Neuronal stem cell (in vitro differentiated cells): ENCODE measurements at regions not wholly inside any gene's neighbourhood (a gene's known extent, or its start where the extent isn't known, plus 50 kb on each side); places are given as distances from the start of the nearest gene placed in this dataset.
A peak's percentile ranks its signal among the peaks of the same experiment; 100 is the strongest.

Source experiments
- DNase-seq: peaks from one replicate; pipeline ENCODE4 v3.0.0-alpha.2; 2013; ENCODE audit warnings: low spot score
- H2AFZ ChIP-seq: one replicate; pipeline ENCODE4 v1.6.1; 2013; ENCODE audit warnings: mild to moderate bottlenecking, low read length, inconsistent platforms
- H2AK5ac ChIP-seq: 2 replicates; pipeline ENCODE4 v1.6.1; 2013; ENCODE audit warnings: low read depth, mild to moderate bottlenecking, inconsistent platforms, low read length, moderate library complexity, mixed read lengths
- H2BK120ac ChIP-seq: 2 replicates; pipeline ENCODE4 v1.6.1; 2013; ENCODE audit warnings: low read depth, mild to moderate bottlenecking, inconsistent platforms, low read length, moderate library complexity, mixed read lengths
- H2BK12ac ChIP-seq: one replicate; pipeline ENCODE4 v1.6.1; 2013; ENCODE audit warnings: low read length, inconsistent platforms
- H2BK15ac ChIP-seq: 2 replicates; pipeline ENCODE4 v1.6.1; 2013; ENCODE audit warnings: mild to moderate bottlenecking, low read length, inconsistent platforms, mixed read lengths
- H2BK5ac ChIP-seq: one replicate; pipeline ENCODE4 v1.6.1; 2013; ENCODE audit warnings: inconsistent platforms, mild to moderate bottlenecking, low read length, moderate library complexity
- H3K14ac ChIP-seq: one replicate; pipeline ENCODE4 v1.6.1; 2013; ENCODE audit warnings: low read length, inconsistent platforms
- H3K18ac ChIP-seq: 2 replicates; pipeline ENCODE4 v1.6.1; 2013; ENCODE audit warnings: low read length, inconsistent platforms
- H3K23ac ChIP-seq: 2 replicates; pipeline ENCODE4 v1.6.1; 2013; ENCODE audit warnings: low read depth, mild to moderate bottlenecking, mixed read lengths, low read length, inconsistent platforms; ENCODE audit not compliant: poor library complexity
- H3K27ac ChIP-seq: replicated peaks from 3 replicates; pipeline ENCODE4 v1.5.1; 2013; ENCODE audit warnings: low read length, inconsistent platforms
- H3K27me3 ChIP-seq, 3 experiments: 2 replicates each; pipeline ENCODE4 v1.6.1; 2013; ENCODE audit warnings: low read length in 3 of 3, mild to moderate bottlenecking in 2 of 3, inconsistent platforms in 1 of 3, low read depth in 1 of 3, mixed read lengths in 1 of 3, moderate library complexity in 1 of 3; ENCODE audit not compliant: control insufficient read depth in 3 of 3, insufficient read depth in 3 of 3
- H3K36me3 ChIP-seq, 2 donors: replicated peaks in 1 of 2; 2 replicates each; pipeline ENCODE4 v1.6.1; 2013; ENCODE audit warnings: low read length in 2 of 2; ENCODE audit not compliant: control insufficient read depth in 2 of 2, insufficient read depth in 2 of 2
- H3K4ac ChIP-seq: 2 replicates; pipeline ENCODE4 v1.6.1; 2013; ENCODE audit warnings: inconsistent platforms, mild to moderate bottlenecking, low read length, moderate library complexity
- H3K4me1 ChIP-seq, 2 donors: 1 replicate in 1 of 2; 2 replicates in 1 of 2; pipeline ENCODE4 v1.6.1; 2013; ENCODE audit warnings: low read length in 2 of 2, low read depth in 1 of 2; ENCODE audit not compliant: control insufficient read depth in 2 of 2, insufficient read depth in 1 of 2
- H3K4me2 ChIP-seq: one replicate; pipeline ENCODE4 v1.6.1; 2013; ENCODE audit warnings: mild to moderate bottlenecking, low read length, inconsistent platforms; ENCODE audit not compliant: insufficient read depth, poor library complexity, severe bottlenecking
- H3K4me3 ChIP-seq, 2 donors: 2 replicates each; pipeline ENCODE4 v1.5.1; 2013; ENCODE audit warnings: low read length in 2 of 2, mild to moderate bottlenecking in 2 of 2, inconsistent platforms in 1 of 2, moderate library complexity in 1 of 2
- H3K79me1 ChIP-seq: one replicate; pipeline ENCODE4 v1.6.1; 2013; ENCODE audit warnings: low read depth, mild to moderate bottlenecking, inconsistent platforms, low read length, moderate library complexity
- H3K9ac ChIP-seq: one replicate; pipeline ENCODE4 v1.6.1; 2013; ENCODE audit warnings: mild to moderate bottlenecking, low read depth, low read length, inconsistent platforms; ENCODE audit not compliant: poor library complexity
- H3K9me3 ChIP-seq, 2 donors: replicated peaks in 1 of 2; 2 replicates each; pipeline versions ENCODE3 to v1.6.1; 2013; ENCODE audit warnings: low read length in 2 of 2, mild to moderate bottlenecking in 2 of 2, inconsistent platforms in 1 of 2, low read depth in 1 of 2, mixed read lengths in 1 of 2, moderate library complexity in 1 of 2; ENCODE audit not compliant: control insufficient read depth in 2 of 2, insufficient read depth in 1 of 2
- H4K8ac ChIP-seq: one replicate; pipeline ENCODE4 v1.6.1; 2013; ENCODE audit warnings: low read depth, mild to moderate bottlenecking, inconsistent platforms, low read length, moderate library complexity
- H4K91ac ChIP-seq: one replicate; pipeline ENCODE4 v1.6.1; 2013; ENCODE audit warnings: low read length, low read depth, mild to moderate bottlenecking, inconsistent platforms; ENCODE audit not compliant: poor library complexity
- WGBS, 2 donors: extraction: QIAGEN DNeasy Blood & Tissue Kit; methylation state at CpG; one replicate each; pipeline ENCODE4 v1.1.7; 2013; ENCODE audit warnings: missing lambda C conversion rate in 2 of 2, mixed read lengths in 1 of 2; ENCODE audit not compliant: insufficient read length in 2 of 2, insufficient replicate concordance in 1 of 2; ENCODE audit errors: extremely low coverage in 2 of 2; 5-methylcytosine and 5-hydroxymethylcytosine counted together

GRCh38 chr5:72760259-72760658 is 56.2 kb upstream of the TNPO1 start:
- DNase-seq: no peak
- no peak overlapping the region for H2BK5ac ChIP-seq
- no peaks in the 10 kb centered on the region for H3K79me1 ChIP-seq
- H3K9me3 ChIP-seq: no peaks in the 10 kb centered on the region
- no peak overlapping the region for H3K23ac ChIP-seq
- H3K4me1 ChIP-seq: no peaks in the 10 kb centered on the region
- H2AFZ ChIP-seq: no peak overlapping the region
- peaks cover 0 to 9% (median 0%) of the 10 kb centered on the region in 3 experiments for H3K27me3 ChIP-seq
- no peak overlapping the region for H3K14ac ChIP-seq
- no peaks in the 10 kb centered on the region for H3K36me3 ChIP-seq
- H2AK5ac ChIP-seq: no peak overlapping the region
- no peak overlapping the region for H2BK120ac ChIP-seq
- no peak overlapping the region for H3K4ac ChIP-seq
- H2BK15ac ChIP-seq: no peak overlapping the region
- no peak overlapping the region for H2BK12ac ChIP-seq
- whole genome bisulfite sequencing, 2 donors: no CpG with 5 or more reads among the region's 1 CpG
- no peak overlapping the region for H3K27ac ChIP-seq
- no peak overlapping the region for H3K18ac ChIP-seq
- H4K8ac ChIP-seq: no peak overlapping the region
- no peak overlapping the region for H3K9ac ChIP-seq
- no peak overlapping the region for H4K91ac ChIP-seq
- no peak overlapping the region for H3K4me2 ChIP-seq
- no peak overlapping the region for H3K4me3 ChIP-seq

- Histone ChIP-seq H3K27me3 (no peaks in the 10 kb centered on the region), H2BK5ac (no peak overlapping the region), H4K91ac (no peak overlapping the region), H3K36me3 (no peaks in the 10 kb centered on the region), H3K27ac (no peak overlapping the region), H3K4me2 (no peak overlapping the region), H3K4me1 (no peaks in the 10 kb centered on the region), H2BK12ac (no peak overlapping the region), H3K23ac (no peak overlapping the region), H3K18ac (no peak overlapping the region), H3K9me3 (no peaks in the 10 kb centered on the region), H2AK5ac (no peak overlapping the region), H3K4ac (no peak overlapping the region), H3K4me3 (no peak overlapping the region), H3K14ac (no peak overlapping the region), H4K8ac (no peak overlapping the region), H3K9ac (no peak overlapping the region), H2BK15ac (no peak overlapping the region), H2BK120ac (no peak overlapping the region), H2AFZ (no peak overlapping the region), H3K79me1 (no peaks in the 10 kb centered on the region)
- no peak for DNase-seq
- no CpG with 5 or more reads among the region's 1 CpG for WGBS, 2 donors
Observed at GRCh38 chr5:72752909-72753308, 63.6 kb upstream of the TNPO1 start.

- no peak overlapping the region for H3K9ac ChIP-seq
- H3K4me1 ChIP-seq: no peaks in the 10 kb centered on the region
- H2BK15ac ChIP-seq: no peak overlapping the region
- peak overlapping the region; percentile 49 for H2AFZ ChIP-seq
- H4K8ac ChIP-seq: no peak overlapping the region
- H3K27me3 ChIP-seq: peaks cover 0 to 4% (median 0%) of the 10 kb centered on the region in 3 experiments
- H3K9me3 ChIP-seq: no peaks in the 10 kb centered on the region
- no peak overlapping the region for H3K4me3 ChIP-seq
- H2AK5ac ChIP-seq: no peak overlapping the region
- no peak overlapping the region for H3K18ac ChIP-seq
- H2BK5ac ChIP-seq: no peak overlapping the region
- no peak overlapping the region for H3K23ac ChIP-seq
- no CpG with 5 or more reads among the region's 12 CpGs for WGBS, 2 donors
- H3K4me2 ChIP-seq: no peak overlapping the region
- H3K4ac ChIP-seq: no peak overlapping the region
- H2BK12ac ChIP-seq: no peak overlapping the region
- H4K91ac ChIP-seq: no peak overlapping the region
- H3K79me1 ChIP-seq: no peaks in the 10 kb centered on the region
- no peak overlapping the region for H3K27ac ChIP-seq
- no peak overlapping the region for H3K14ac ChIP-seq
- H2BK120ac ChIP-seq: no peak overlapping the region
- no peak for DNase-seq
- H3K36me3 ChIP-seq: no peaks in the 10 kb centered on the region
Observed at GRCh38 chr5:72749362-72749997, 67.0 kb upstream of the TNPO1 start.

GRCh38 chr5:72747826-72748225 is 68.6 kb upstream of the TNPO1 start:
- Histone ChIP-seq H3K79me1 (no peaks in the 10 kb centered on the region), H2BK5ac (no peak overlapping the region), H3K4me3 (no peak overlapping the region), H2AK5ac (no peak overlapping the region), H3K4me2 (no peak overlapping the region), H3K23ac (no peak overlapping the region), H2BK120ac (no peak overlapping the region), H2AFZ (no peak overlapping the region), H3K18ac (no peak overlapping the region), H3K27ac (no peak overlapping the region), H3K36me3 (no peaks in the 10 kb centered on the region), H4K8ac (no peak overlapping the region), H2BK15ac (no peak overlapping the region), H3K14ac (no peak overlapping the region), H2BK12ac (no peak overlapping the region), H4K91ac (no peak overlapping the region), H3K9ac (no peak overlapping the region), H3K27me3 (peaks cover 0 to 4% (median 0%) of the 10 kb centered on the region in 3 experiments), H3K9me3 (no peaks in the 10 kb centered on the region), H3K4ac (no peak overlapping the region), H3K4me1 (no peaks in the 10 kb centered on the region)
- DNase-seq: no peak
- WGBS, 2 donors: no CpG with 5 or more reads among the region's 1 CpG
